HepG2 (cell line): ENCODE measurements at regions not wholly inside any gene's neighbourhood (a gene's known extent, or its start where the extent isn't known, plus 50 kb on each side); places are given as distances from the start of the nearest gene placed in this dataset.

Experiments used
- ATAC-seq: fragments of 200-7000 bp; cut with Tn5 transposase; 3 replicates; pipeline ENCODE4 v1.9.1; 2020; ENCODE audit warnings: mild to moderate bottlenecking, moderate library complexity
- BruUV-seq: library from RNA; stranded (reverse); fragments of 400-500 nt; replicated peaks from 2 replicates; lab custom pipeline; 2021; lab: Mats Ljungman, UMichigan
- CTCF ChIA-PET: fragments of 300-600 bp; formaldehyde crosslinking; extraction: SDS; loops from one replicate; lab custom pipeline; 2021; ENCODE audit warnings: low total read pairs, inconsistent platforms, low intra/inter-chr PET ratio; lab: Yijun Ruan, JAX
- POLR2A ChIA-PET: fragments of 350-600 bp; sonication (Branson Sonifier 250); formaldehyde crosslinking; loops from one replicate; lab custom pipeline; 2020; ENCODE audit warnings: antibody characterized with exemption, inconsistent platforms; lab: Yijun Ruan, JAX
- DNase-seq: peaks from one replicate; pipeline ENCODE4 v3.0.0-alpha.2; 2015; ENCODE audit warnings: low spot score
- FAIRE-seq: peaks from 3 replicates; lab custom pipeline; 2011; peaks lifted over from hg19 to GRCh38; lab: Jason Lieb, UNC
- H2AFZ ChIP-seq: one replicate; pipeline ENCODE4 v1.6.1; 2011; ENCODE audit warnings: low read length, inconsistent platforms
- H3K27ac ChIP-seq: fragments of 300-600 bp; 3 replicates; pipeline ENCODE4 v1.8.0; 2011; ENCODE audit warnings: mixed run types, mild to moderate bottlenecking, mixed read lengths, low read length, inconsistent platforms; ENCODE audit not compliant: insufficient read depth; ENCODE audit errors: extremely low read length
- H3K27me3 ChIP-seq, 2 experiments: fragments of 200-600 bp in 1 of 2; 2 replicates in 1 of 2; 3 replicates in 1 of 2; pipeline versions ENCODE4 v1.6.0 to v1.8.0; 2011; ENCODE audit warnings: low read length in 2 of 2, mild to moderate bottlenecking in 2 of 2, moderate library complexity in 2 of 2, inconsistent platforms in 1 of 2; ENCODE audit not compliant: insufficient read depth in 2 of 2, control insufficient read depth in 1 of 2
- H3K36me3 ChIP-seq, 2 experiments: fragments of 200-600 bp in 1 of 2; replicated peaks in 1 of 2; 2 replicates in 1 of 2; 3 replicates in 1 of 2; pipeline versions ENCODE4 v1.5.1 to v1.8.0; 2011; ENCODE audit warnings: low read length in 2 of 2, inconsistent platforms in 1 of 2; ENCODE audit not compliant: insufficient read depth in 2 of 2, control insufficient read depth in 1 of 2
- H3K4me1 ChIP-seq: 2 replicates; pipeline ENCODE4 v1.5.1; 2012; ENCODE audit warnings: low read length, inconsistent platforms; ENCODE audit not compliant: insufficient read depth
- H3K4me2 ChIP-seq: 2 replicates; pipeline ENCODE4 v1.6.0; 2011; ENCODE audit warnings: low read depth, low read length, inconsistent platforms
- H3K4me3 ChIP-seq, 3 experiments: fragments of 200-600 bp in 1 of 3; sonication (generic), shearing (Covaris generic) in 1 of 3; replicated peaks in 1 of 3; 2 replicates each; pipeline ENCODE4 v1.5.1; 2011 to 2016; ENCODE audit warnings: low read length in 3 of 3, inconsistent platforms in 2 of 3, low read depth in 2 of 3, mild to moderate bottlenecking in 2 of 3, control low read depth in 1 of 3, mixed read lengths in 1 of 3; ENCODE audit not compliant: insufficient read depth in 1 of 3
- H3K79me2 ChIP-seq: one replicate; pipeline ENCODE4 v1.6.1; 2011; ENCODE audit warnings: low read length, inconsistent platforms; ENCODE audit not compliant: insufficient read depth
- H3K9ac ChIP-seq: 2 replicates; pipeline ENCODE4 v1.6.0; 2011; ENCODE audit warnings: mild to moderate bottlenecking, low read depth, low read length, inconsistent platforms; ENCODE audit not compliant: insufficient read depth
- H3K9me3 ChIP-seq: 2 replicates; pipeline ENCODE4 v1.5.1; 2012; ENCODE audit warnings: mild to moderate bottlenecking, low read length
- H4K20me1 ChIP-seq: 2 replicates; pipeline ENCODE4 v1.6.0; 2011; ENCODE audit warnings: inconsistent platforms, mild to moderate bottlenecking, low read length, moderate library complexity; ENCODE audit not compliant: insufficient read depth
- DNMT3B ChIP-seq: conservative IDR thresholded peaks from 2 replicates; pipeline ENCODE4 v1.6.1; 2016; ENCODE audit warnings: missing biosample characterization, control low read depth
- FOSL1 ChIP-seq: sonication (generic); formaldehyde crosslinking; IDR thresholded peaks from 2 replicates; pipeline ENCODE4 v1.9.0; 2021; ENCODE audit warnings: missing genetic modification reagents, borderline replicate concordance
- NPAS2 ChIP-seq: sonication (generic); formaldehyde crosslinking; IDR thresholded peaks from 2 replicates; pipeline ENCODE4 v1.8.0; 2022; ENCODE audit warnings: mild to moderate bottlenecking, missing genetic modification reagents, borderline replicate concordance
- WIZ ChIP-seq: sonication (generic); formaldehyde crosslinking; IDR thresholded peaks from 2 replicates; pipeline ENCODE4 v1.5.1; 2020; ENCODE audit warnings: mild to moderate bottlenecking, missing genetic modification reagents
- ZKSCAN5 ChIP-seq: sonication (generic); formaldehyde crosslinking; IDR thresholded peaks from 2 replicates; pipeline ENCODE4 v1.5.1; 2020; ENCODE audit warnings: mild to moderate bottlenecking, missing genetic modification reagents
- ZNF234 ChIP-seq: sonication (generic); formaldehyde crosslinking; conservative IDR thresholded peaks from 2 replicates; pipeline ENCODE4 v1.5.1; 2020; ENCODE audit warnings: mild to moderate bottlenecking, missing genetic modification reagents
- ZNF274 ChIP-seq: sonication (generic); formaldehyde crosslinking; IDR thresholded peaks from 2 replicates; pipeline ENCODE4 v1.5.1; 2020; ENCODE audit warnings: mild to moderate bottlenecking, missing genetic modification reagents
- ZNF326 ChIP-seq: sonication (generic); formaldehyde crosslinking; IDR thresholded peaks from 2 replicates; pipeline ENCODE4 v1.4.0; 2020; ENCODE audit warnings: missing genetic modification reagents, borderline replicate concordance
- ZNF33A ChIP-seq: sonication (generic); formaldehyde crosslinking; IDR thresholded peaks from 2 replicates; pipeline ENCODE4 v1.5.1; 2020; ENCODE audit warnings: missing genetic modification reagents, mild to moderate bottlenecking, moderate library complexity, borderline replicate concordance
- ZSCAN22 ChIP-seq: sonication (generic); formaldehyde crosslinking; IDR thresholded peaks from 2 replicates; pipeline ENCODE4 v1.4.0; 2020; ENCODE audit warnings: mild to moderate bottlenecking, missing genetic modification reagents
- WGBS: methylation state at CpG from one replicate; pipeline ENCODE4 v1.1.6; 2017; ENCODE audit warnings: low lambda C conversion rate; 5-methylcytosine and 5-hydroxymethylcytosine counted together
- in situ Hi-C: cut with HindIII; loops from 2 replicates; pipeline ENCODE4 v1.10.0; 2017; ENCODE audit warnings: low pct_unique_long_range_greater_than_20kb; ENCODE audit not compliant: extremely low pct_ligation_motif_present
- intact Hi-C: fragments of 100-400 bp; cut with micrococcal nuclease; formaldehyde crosslinking; loops from one replicate; pipeline ENCODE4 v1.10.0; 2022; ENCODE audit not compliant: unreplicated experiment
- TF ChIP-seq, protein P1 (sequence below), 2 experiments: IDR thresholded peaks; 2 replicates each; pipeline ENCODE4 v1.6.1; 2011 to 2012; ENCODE audit warnings: low read length in 2 of 2, borderline replicate concordance in 1 of 2, low read depth in 1 of 2, mild to moderate bottlenecking in 1 of 2, moderate library complexity in 1 of 2
- TF ChIP-seq, protein P2 (sequence below): IDR thresholded peaks from 2 replicates; pipeline ENCODE4 v1.6.1; 2016; ENCODE audit warnings: missing biosample characterization, missing genetic modification reagents, low read depth

DNA sequence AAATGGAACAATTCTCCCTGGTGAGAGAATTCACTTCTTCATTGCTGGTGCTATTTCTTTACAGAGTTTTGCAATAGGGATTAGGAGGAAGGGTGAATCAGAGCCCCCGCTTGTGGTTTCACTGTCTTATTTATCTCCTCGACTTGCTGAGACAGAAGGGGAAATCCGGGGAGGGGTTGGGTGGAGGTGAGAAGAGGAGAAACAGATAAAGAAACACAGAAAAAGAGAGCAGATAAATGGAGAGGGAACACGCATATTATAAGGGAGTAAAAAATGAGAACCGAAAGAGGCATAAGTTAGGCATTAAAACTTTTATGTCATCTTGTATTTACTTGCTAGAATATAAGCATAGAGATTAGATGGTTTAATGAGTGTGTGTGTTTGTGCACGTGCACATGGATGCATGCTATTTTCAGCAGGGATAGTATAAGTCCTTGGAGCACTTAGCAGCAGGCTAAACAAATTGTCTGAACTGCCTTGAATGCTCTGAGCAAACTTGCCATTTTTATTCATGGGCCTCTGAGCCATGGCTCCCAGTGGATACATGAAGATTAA is 105.0 kb downstream of the OLIG3 start:
- H3K9ac ChIP-seq: no peak overlapping the region
- H3K4me1 ChIP-seq: peaks cover 8% of the 10 kb centered on the region; the same call in 1 of the 2 replicates
- no peak overlapping the region for H3K4me3 ChIP-seq
- no TSS peak for BruUV-seq
- in situ Hi-C loops (no loop called here), intact Hi-C loops (no loop called here)
- FAIRE-seq (no peak), ATAC-seq (no peak), DNase-seq (no peak)
- no peaks in the 10 kb centered on the region for H3K9me3 ChIP-seq
- no peak overlapping the region for H3K4me2 ChIP-seq
- 39% methylated on average over 6 of the region's 6 CpGs for WGBS
- TF ChIP-seq, protein P1, sequence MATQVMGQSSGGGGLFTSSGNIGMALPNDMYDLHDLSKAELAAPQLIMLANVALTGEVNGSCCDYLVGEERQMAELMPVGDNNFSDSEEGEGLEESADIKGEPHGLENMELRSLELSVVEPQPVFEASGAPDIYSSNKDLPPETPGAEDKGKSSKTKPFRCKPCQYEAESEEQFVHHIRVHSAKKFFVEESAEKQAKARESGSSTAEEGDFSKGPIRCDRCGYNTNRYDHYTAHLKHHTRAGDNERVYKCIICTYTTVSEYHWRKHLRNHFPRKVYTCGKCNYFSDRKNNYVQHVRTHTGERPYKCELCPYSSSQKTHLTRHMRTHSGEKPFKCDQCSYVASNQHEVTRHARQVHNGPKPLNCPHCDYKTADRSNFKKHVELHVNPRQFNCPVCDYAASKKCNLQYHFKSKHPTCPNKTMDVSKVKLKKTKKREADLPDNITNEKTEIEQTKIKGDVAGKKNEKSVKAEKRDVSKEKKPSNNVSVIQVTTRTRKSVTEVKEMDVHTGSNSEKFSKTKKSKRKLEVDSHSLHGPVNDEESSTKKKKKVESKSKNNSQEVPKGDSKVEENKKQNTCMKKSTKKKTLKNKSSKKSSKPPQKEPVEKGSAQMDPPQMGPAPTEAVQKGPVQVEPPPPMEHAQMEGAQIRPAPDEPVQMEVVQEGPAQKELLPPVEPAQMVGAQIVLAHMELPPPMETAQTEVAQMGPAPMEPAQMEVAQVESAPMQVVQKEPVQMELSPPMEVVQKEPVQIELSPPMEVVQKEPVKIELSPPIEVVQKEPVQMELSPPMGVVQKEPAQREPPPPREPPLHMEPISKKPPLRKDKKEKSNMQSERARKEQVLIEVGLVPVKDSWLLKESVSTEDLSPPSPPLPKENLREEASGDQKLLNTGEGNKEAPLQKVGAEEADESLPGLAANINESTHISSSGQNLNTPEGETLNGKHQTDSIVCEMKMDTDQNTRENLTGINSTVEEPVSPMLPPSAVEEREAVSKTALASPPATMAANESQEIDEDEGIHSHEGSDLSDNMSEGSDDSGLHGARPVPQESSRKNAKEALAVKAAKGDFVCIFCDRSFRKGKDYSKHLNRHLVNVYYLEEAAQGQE (IDR thresholded peaks at IDR 0.05; ENCODE audit: borderline replicate concordance in 1 of 2, low read depth in 1 of 2, low read length in 2 of 2): no peak
- TF ChIP-seq WIZ (CRISPR knock-in tag) (no peak), ZNF274 (CRISPR knock-in tag) (no peak), ZNF33A (CRISPR knock-in tag) (no peak), ZSCAN22 (no peak), FOSL1 (no peak), NPAS2 (no peak), ZNF326 (no peak), ZKSCAN5 (CRISPR knock-in tag) (no peak), ZNF234 (CRISPR knock-in tag) (no peak), DNMT3B (no peak)
- TF ChIP-seq, protein P2, sequence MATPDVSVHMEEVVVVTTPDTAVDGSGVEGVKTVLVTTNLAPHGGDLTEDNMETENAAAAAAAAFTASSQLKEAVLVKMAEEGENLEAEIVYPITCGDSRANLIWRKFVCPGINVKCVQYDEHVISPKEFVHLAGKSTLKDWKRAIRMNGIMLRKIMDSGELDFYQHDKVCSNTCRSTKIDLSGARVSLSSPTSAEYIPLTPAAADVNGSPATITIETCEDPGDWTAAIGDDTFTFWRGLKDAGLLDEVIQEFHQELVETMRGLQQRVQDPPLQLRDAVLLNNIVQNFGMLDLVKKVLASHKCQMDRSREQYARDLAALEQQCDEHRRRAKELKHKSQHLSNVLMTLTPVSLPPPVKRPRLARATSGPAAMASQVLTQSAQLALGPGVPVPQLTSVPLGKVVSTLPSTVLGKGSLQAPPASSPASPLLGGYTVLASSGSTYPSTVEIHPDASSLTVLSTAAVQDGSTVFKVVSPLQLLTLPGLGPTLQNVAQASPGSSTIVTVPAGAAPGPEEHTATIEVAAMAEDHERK (CRISPR knock-in tag): no peak
- ChIA-PET CTCF (no interaction called here), POLR2A (no interaction called here)
- no peaks in the 10 kb centered on the region for H4K20me1 ChIP-seq
- H3K36me3 ChIP-seq: no peaks in the 10 kb centered on the region
- no peaks in the 10 kb centered on the region for H3K27me3 ChIP-seq
- no peaks in the 10 kb centered on the region for H3K79me2 ChIP-seq
- H2AFZ ChIP-seq: no peak overlapping the region
- no peak overlapping the region for H3K27ac ChIP-seq
